OCI-LY3 (cell line): ENCODE measurements at regions not wholly inside any gene's neighbourhood (a gene's known extent, or its start where the extent isn't known, plus 50 kb on each side); places are given as distances from the start of the nearest gene placed in this dataset.

ENCODE experiments used
- H2AFZ ChIP-seq: fragments of 200-600, 300-600 bp; shearing (Covaris generic); 2 replicates; pipeline ENCODE4 v1.6.0; 2014; ENCODE audit warnings: antibody characterized with exemption, low read depth, low read length
- H3K27ac ChIP-seq: fragments of 200-600, 300-600 bp; sonication (generic); 2 replicates; pipeline ENCODE4 v1.5.1; 2014; ENCODE audit warnings: mild to moderate bottlenecking, low read length, moderate library complexity, mixed read lengths
- H3K27me3 ChIP-seq: fragments of 200-600, 300-600 bp; sonication (generic); 2 replicates; pipeline ENCODE4 v1.6.1; 2014; ENCODE audit warnings: low read depth, low read length, mixed read lengths
- H3K36me3 ChIP-seq: fragments of 200-600, 300-600 bp; sonication (generic); replicated peaks from 2 replicates; pipeline ENCODE3; 2014; ENCODE audit warnings: low read depth, low read length, mixed read lengths
- H3K4me1 ChIP-seq: fragments of 300-600, 200-600 bp; sonication (generic); 2 replicates; pipeline ENCODE4 v1.6.1; 2014; ENCODE audit warnings: low read length, mixed read lengths
- H3K4me2 ChIP-seq: fragments of 200-600, 300-600 bp; sonication (generic); 2 replicates; pipeline ENCODE4 v1.6.1; 2014; ENCODE audit warnings: low read length, mixed read lengths
- H3K4me3 ChIP-seq: fragments of 300-600, 200-600 bp; sonication (generic); 2 replicates; pipeline ENCODE4 v1.5.1; 2014; ENCODE audit warnings: antibody characterized with exemption, mild to moderate bottlenecking, low read length, moderate library complexity
- H3K79me2 ChIP-seq: fragments of 300-600, 200-600 bp; shearing (Covaris generic); 2 replicates; pipeline ENCODE4 v1.6.1; 2014; ENCODE audit warnings: mild to moderate bottlenecking, low read length, mixed read lengths
- H3K9ac ChIP-seq: fragments of 300-600, 200-600 bp; shearing (Covaris generic); 2 replicates; pipeline ENCODE4 v1.6.0; 2014; ENCODE audit warnings: mild to moderate bottlenecking, low read length, moderate library complexity
- H3K9me3 ChIP-seq: fragments of 200-600, 300-600 bp; shearing (Covaris generic); 2 replicates; pipeline ENCODE4 v1.6.1; 2014; ENCODE audit warnings: low read length, mixed read lengths; ENCODE audit not compliant: insufficient read depth
- H4K20me1 ChIP-seq: fragments of 200-600, 300-600 bp; sonication (generic); 2 replicates; pipeline ENCODE4 v1.6.1; 2016; ENCODE audit warnings: low read length, mixed read lengths; ENCODE audit not compliant: insufficient read depth
- EZH2phosphoT487 ChIP-seq: fragments of 200-600 bp; shearing (Covaris generic); IDR thresholded peaks from 2 replicates; pipeline ENCODE4 v1.6.1; 2018; ENCODE audit warnings: antibody characterized with exemption, mixed run types, low read depth
- TF ChIP-seq, protein P1 (sequence below): fragments of 200-600, 300-600 bp; sonication (generic); IDR thresholded peaks from 2 replicates; pipeline ENCODE4 v1.5.1; 2014; ENCODE audit warnings: antibody characterized with exemption, low read length, low read depth

- H3K36me3 ChIP-seq = peaks cover 11% of the 10 kb centered on the region
- no peak overlapping the region for H2AFZ ChIP-seq
- no peak for TF ChIP-seq EZH2phosphoT487
- TF ChIP-seq, protein P1, sequence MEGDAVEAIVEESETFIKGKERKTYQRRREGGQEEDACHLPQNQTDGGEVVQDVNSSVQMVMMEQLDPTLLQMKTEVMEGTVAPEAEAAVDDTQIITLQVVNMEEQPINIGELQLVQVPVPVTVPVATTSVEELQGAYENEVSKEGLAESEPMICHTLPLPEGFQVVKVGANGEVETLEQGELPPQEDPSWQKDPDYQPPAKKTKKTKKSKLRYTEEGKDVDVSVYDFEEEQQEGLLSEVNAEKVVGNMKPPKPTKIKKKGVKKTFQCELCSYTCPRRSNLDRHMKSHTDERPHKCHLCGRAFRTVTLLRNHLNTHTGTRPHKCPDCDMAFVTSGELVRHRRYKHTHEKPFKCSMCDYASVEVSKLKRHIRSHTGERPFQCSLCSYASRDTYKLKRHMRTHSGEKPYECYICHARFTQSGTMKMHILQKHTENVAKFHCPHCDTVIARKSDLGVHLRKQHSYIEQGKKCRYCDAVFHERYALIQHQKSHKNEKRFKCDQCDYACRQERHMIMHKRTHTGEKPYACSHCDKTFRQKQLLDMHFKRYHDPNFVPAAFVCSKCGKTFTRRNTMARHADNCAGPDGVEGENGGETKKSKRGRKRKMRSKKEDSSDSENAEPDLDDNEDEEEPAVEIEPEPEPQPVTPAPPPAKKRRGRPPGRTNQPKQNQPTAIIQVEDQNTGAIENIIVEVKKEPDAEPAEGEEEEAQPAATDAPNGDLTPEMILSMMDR = no peak
- no peak overlapping the region for H3K27ac ChIP-seq
- H3K4me3 ChIP-seq = no peak overlapping the region
- no peaks in the 10 kb centered on the region for H3K27me3 ChIP-seq
- H3K4me2 ChIP-seq = no peak overlapping the region
- H3K9ac ChIP-seq = no peak overlapping the region
- no peaks in the 10 kb centered on the region for H3K79me2 ChIP-seq
- no peaks in the 10 kb centered on the region; the same call in 1 of the 2 replicates for H3K4me1 ChIP-seq
- H3K9me3 ChIP-seq = peaks cover 39% of the 10 kb centered on the region
- H4K20me1 ChIP-seq = no peaks in the 10 kb centered on the region
Measured at GRCh38 chr12:46084666-46085631, 94.6 kb upstream of the SCAF11 start.

GRCh38 chr12:46082490-46083200 lies 92.3 kb upstream of the SCAF11 start:
- Histone ChIP-seq H3K36me3 (peaks cover 18% of the 10 kb centered on the region), H3K4me1 (peaks cover 14% of the 10 kb centered on the region), H3K27me3 (no peaks in the 10 kb centered on the region), H3K9ac (no peak overlapping the region), H4K20me1 (no peaks in the 10 kb centered on the region), H3K9me3 (peaks cover 34% of the 10 kb centered on the region), H3K4me2 (no peak overlapping the region), H3K4me3 (no peak overlapping the region), H3K27ac (no peak overlapping the region), H2AFZ (no peak overlapping the region), H3K79me2 (no peaks in the 10 kb centered on the region)
- TF ChIP-seq, protein P1 = no peak
- no peak for TF ChIP-seq EZH2phosphoT487

DNA sequence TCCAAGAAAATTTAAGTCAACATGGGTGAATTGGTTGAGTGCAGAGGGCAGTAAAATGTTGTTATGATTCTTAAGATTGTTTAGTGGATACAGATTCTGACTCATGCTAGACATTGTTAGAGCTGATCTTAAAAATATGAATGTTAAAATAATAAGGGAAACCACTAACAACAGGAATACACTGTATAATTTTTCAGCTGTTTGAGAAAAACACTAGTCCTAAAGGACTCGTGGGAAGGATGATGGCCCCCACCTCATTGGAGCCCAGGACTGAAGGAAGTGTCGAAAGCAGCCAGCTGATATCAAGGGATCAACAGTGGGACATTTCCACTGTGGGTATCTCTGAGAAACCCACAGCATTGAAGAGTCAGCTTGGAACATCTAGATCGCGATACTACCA lies 82.9 kb upstream of the SCAF11 start:
- Histone ChIP-seq H4K20me1 (no peaks in the 10 kb centered on the region), H2AFZ (no peak overlapping the region), H3K9me3 (no peaks in the 10 kb centered on the region; the same call in 1 of the 2 replicates), H3K36me3 (peaks cover 4% of the 10 kb centered on the region), H3K4me2 (no peak overlapping the region), H3K27me3 (no peaks in the 10 kb centered on the region), H3K9ac (no peak overlapping the region), H3K27ac (no peak overlapping the region), H3K4me3 (no peak overlapping the region), H3K4me1 (peaks cover 28% of the 10 kb centered on the region), H3K79me2 (no peaks in the 10 kb centered on the region)
- TF ChIP-seq EZH2phosphoT487 = no peak
- TF ChIP-seq, protein P1 = no peak
